ENCODE measurements at regions not wholly inside any gene's neighbourhood (a gene's known extent, or its start where the extent isn't known, plus 50 kb on each side); places are given as distances from the start of the nearest gene placed in this dataset.

- intact Hi-C loops (cut with DNase I, micrococcal nuclease): no loop called here
- H3K4me1 ChIP-seq (ENCODE audit: low read depth): no peaks in the 10 kb centered on the region
- TF ChIP-seq CTCF (IDR thresholded peaks at IDR 0.05): no peak
- H3K4me3 ChIP-seq: no peak overlapping the region
- H3K36me3 ChIP-seq (ENCODE audit: low read depth): no peaks in the 10 kb centered on the region
- ATAC-seq: no peak
- no peaks in the 10 kb centered on the region for H3K9me3 ChIP-seq
- DNase-seq: no peak
These were observed 211.9 kb upstream of the SLC10A2 start for GRCh38 chr13:103277959-103278694.

DNA sequence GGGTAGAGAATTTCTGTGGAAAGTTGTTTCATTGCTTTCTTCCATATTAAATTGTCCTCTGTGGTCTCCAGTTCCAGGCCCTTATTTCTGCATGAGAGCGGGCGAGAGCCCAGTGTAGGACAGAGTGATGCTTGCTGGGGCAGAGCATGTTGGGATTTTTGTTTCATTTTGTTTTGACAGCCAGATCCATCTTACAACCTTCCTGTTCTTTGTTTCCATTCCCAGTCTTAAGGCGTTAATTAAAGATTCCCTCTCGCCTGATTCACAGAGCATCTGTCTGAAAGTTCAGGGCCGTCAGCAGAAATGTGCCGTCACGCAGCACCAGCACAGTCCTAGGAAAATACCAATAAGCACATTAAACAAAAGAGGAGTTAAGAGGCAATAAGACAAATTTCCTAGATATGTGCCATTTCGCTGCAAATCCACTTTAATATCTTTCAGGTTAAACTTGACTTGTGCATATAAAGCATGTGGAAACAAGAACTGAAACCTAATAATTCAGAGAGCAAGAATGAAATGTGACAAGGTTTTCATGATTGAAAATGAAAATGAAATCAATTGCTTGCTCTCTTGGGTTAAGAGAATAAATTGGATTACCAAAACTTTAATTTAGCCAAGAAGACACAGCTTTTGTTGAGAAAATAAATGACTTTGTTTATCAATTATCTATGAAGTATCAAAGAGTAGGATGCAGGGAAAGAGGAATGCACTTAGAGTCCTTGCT lies 210.7 kb upstream of the SLC10A2 start:
- DNase-seq (no peak), ATAC-seq (no peak)
- no peak overlapping the region for H3K4me3 ChIP-seq
- no peaks in the 10 kb centered on the region for H3K36me3 ChIP-seq (ENCODE audit: low read depth)
- intact Hi-C loops (cut with DNase I, micrococcal nuclease): no loop called here
- TF ChIP-seq CTCF (IDR thresholded peaks at IDR 0.05): no peak
- no peaks in the 10 kb centered on the region for H3K4me1 ChIP-seq (ENCODE audit: low read depth)
- H3K9me3 ChIP-seq: no peaks in the 10 kb centered on the region

DNA sequence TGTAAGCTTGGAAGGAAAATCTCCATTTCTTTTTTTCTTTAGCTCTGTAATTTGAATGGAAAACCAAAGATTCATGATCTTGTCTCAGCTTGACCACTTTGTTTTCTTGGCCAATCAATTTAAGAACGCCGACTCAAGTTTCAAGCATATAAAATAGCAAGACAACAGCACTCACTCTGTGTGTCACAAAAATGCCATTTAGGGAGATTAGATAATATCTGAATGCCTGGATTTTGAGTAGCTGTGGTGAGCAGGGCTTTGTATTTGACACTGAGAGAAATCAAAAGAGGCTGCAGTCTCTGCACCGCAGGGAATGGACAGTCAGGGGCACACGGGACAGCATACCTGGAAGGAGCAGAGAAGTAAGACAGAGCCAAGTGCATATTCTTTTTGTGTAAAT lies 209.5 kb upstream of the SLC10A2 start:
- Histone ChIP-seq H3K4me3 (no peak overlapping the region), H3K36me3 (ENCODE audit: low read depth) (no peaks in the 10 kb centered on the region), H3K4me1 (ENCODE audit: low read depth) (no peaks in the 10 kb centered on the region), H3K9me3 (no peaks in the 10 kb centered on the region)
- ATAC-seq (no peak), DNase-seq (no peak)
- intact Hi-C loops (cut with DNase I, micrococcal nuclease): no loop called here
- TF ChIP-seq CTCF (IDR thresholded peaks at IDR 0.05): no peak

GRCh38 chr13:103275081-103275480 lies 208.9 kb upstream of the SLC10A2 start:
- DNase-seq (peak in 1 of 3 donors; percentile 21), ATAC-seq (peak; percentile 87)
- H3K9me3 ChIP-seq: no peaks in the 10 kb centered on the region
- no peaks in the 10 kb centered on the region for H3K4me1 ChIP-seq (ENCODE audit: low read depth)
- TF ChIP-seq CTCF (IDR thresholded peaks at IDR 0.05): no peak
- H3K4me3 ChIP-seq: no peak overlapping the region
- H3K36me3 ChIP-seq (ENCODE audit: low read depth): no peaks in the 10 kb centered on the region
- intact Hi-C loops (cut with DNase I, micrococcal nuclease): no loop called here

DNA sequence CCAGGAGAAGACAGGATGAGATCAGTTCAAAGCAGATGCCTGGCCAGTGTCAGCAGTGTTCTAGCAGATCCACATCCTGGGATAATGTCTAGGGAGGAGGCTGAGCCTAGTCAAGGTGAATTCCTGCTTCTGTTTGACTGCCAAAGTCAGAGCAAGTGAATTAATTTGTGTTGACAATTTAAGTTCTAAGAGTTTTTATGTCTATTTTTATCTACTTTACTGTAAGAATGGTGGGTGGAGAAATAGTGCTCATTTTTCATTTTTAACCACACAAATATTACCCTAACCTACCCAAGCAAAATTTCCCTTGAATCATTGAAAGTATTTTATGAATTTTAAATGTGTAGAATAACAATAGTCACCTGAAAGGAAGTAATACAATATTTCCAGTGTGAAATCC lies 207.6 kb upstream of the SLC10A2 start:
- TF ChIP-seq CTCF (IDR thresholded peaks at IDR 0.05): no peak
- intact Hi-C loops (cut with DNase I, micrococcal nuclease): no loop called here
- no peak overlapping the region for H3K4me3 ChIP-seq
- ATAC-seq (no peak), DNase-seq (no peak)
- no peaks in the 10 kb centered on the region for H3K4me1 ChIP-seq (ENCODE audit: low read depth)
- no peaks in the 10 kb centered on the region for H3K36me3 ChIP-seq (ENCODE audit: low read depth)
- no peaks in the 10 kb centered on the region for H3K9me3 ChIP-seq
